HepG2 (cell line): ENCODE measurements at regions not wholly inside any gene's neighbourhood (a gene's known extent, or its start where the extent isn't known, plus 50 kb on each side); places are given as distances from the start of the nearest gene placed in this dataset.

Source experiments
- CTCF ChIP-seq: sonication (generic); formaldehyde crosslinking; IDR thresholded peaks from 2 replicates; pipeline ENCODE4 v1.5.0; 2020; ENCODE audit warnings: mild to moderate bottlenecking, missing genetic modification reagents, moderate library complexity
- JUN ChIP-seq: sonication (generic); formaldehyde crosslinking; IDR thresholded peaks from 2 replicates; pipeline ENCODE4 v1.4.0; 2020; ENCODE audit warnings: mild to moderate bottlenecking, missing genetic modification reagents
- MED1 ChIP-seq: sonication (generic); formaldehyde crosslinking; IDR thresholded peaks from 2 replicates; pipeline ENCODE4 v1.4.0; 2020; ENCODE audit warnings: missing genetic modification reagents
- NFYB ChIP-seq: sonication (generic); formaldehyde crosslinking; IDR thresholded peaks from 2 replicates; pipeline ENCODE4 v1.4.0; 2020; ENCODE audit warnings: missing genetic modification reagents
- POLR2AphosphoS5 ChIP-seq: IDR thresholded peaks from 2 replicates; pipeline ENCODE4 v1.6.1; 2012; ENCODE audit warnings: low read depth, low read length
- PRPF4 ChIP-seq: fragments of 200-400 bp; formaldehyde crosslinking; IDR thresholded peaks from 2 replicates; pipeline ENCODE4 v1.6.1; 2016; ENCODE audit warnings: low read length, low read depth; ENCODE audit not compliant: poor library complexity, severe bottlenecking
- REL ChIP-seq: sonication (generic); formaldehyde crosslinking; conservative IDR thresholded peaks from 2 replicates; pipeline ENCODE4 v1.8.0; 2022; ENCODE audit warnings: mild to moderate bottlenecking, missing genetic modification reagents, moderate library complexity
- SP140L ChIP-seq: sonication (generic); formaldehyde crosslinking; IDR thresholded peaks from 2 replicates; pipeline ENCODE4 v1.4.0; 2020; ENCODE audit warnings: missing genetic modification reagents, borderline replicate concordance
- TEAD2 ChIP-seq: sonication (generic); formaldehyde crosslinking; IDR thresholded peaks from 2 replicates; pipeline ENCODE4 v1.9.0; 2021; ENCODE audit warnings: missing genetic modification reagents
- TFDP2 ChIP-seq: sonication (generic); formaldehyde crosslinking; IDR thresholded peaks from 2 replicates; pipeline ENCODE4 v1.4.0; 2020; ENCODE audit warnings: missing genetic modification reagents
- ZNF431 ChIP-seq: sonication (generic); formaldehyde crosslinking; IDR thresholded peaks from 2 replicates; pipeline ENCODE4 v1.9.0; 2022; ENCODE audit warnings: missing genetic modification reagents, low read depth, mild to moderate bottlenecking, borderline replicate concordance
- TF ChIP-seq, protein P1 (sequence below): sonication (generic); formaldehyde crosslinking; IDR thresholded peaks from 2 replicates; pipeline ENCODE4 v1.4.0; 2020; ENCODE audit warnings: missing genetic modification reagents
- TF ChIP-seq, protein P2 (sequence below): sonication (generic); formaldehyde crosslinking; IDR thresholded peaks from 2 replicates; pipeline ENCODE4 v1.4.0; 2020; ENCODE audit warnings: mild to moderate bottlenecking, missing genetic modification reagents

DNA sequence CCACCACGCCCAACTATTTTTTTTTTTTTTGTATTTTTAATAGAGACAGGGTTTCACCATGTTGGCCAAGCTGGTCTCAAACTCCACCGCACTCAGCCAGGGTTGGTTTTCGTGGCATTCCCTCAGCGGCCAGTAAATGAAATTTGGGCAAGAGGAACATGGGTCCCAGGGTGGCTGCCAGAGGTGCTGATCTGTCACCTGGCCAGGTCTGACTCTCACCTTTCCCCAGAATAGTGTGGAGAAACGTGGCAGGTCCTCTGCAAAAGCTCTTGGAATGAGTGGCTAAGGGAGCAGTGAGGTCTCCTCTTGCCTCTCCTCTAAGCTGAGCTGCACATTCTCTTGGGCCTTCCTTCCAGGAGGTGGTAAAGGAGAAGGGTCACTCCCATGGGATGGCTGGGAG lies 170.1 kb downstream of the IRX2 start:
- TF ChIP-seq JUN (no peak), REL (no peak), SP140L (CRISPR knock-in tag) (no peak), TEAD2 (no peak), MED1 (CRISPR knock-in tag) (no peak), CTCF (no peak), TFDP2 (no peak), POLR2AphosphoS5 (no peak), PRPF4 (no peak), ZNF431 (CRISPR knock-in tag) (no peak), NFYB (CRISPR knock-in tag) (no peak)
- TF ChIP-seq, protein P1, sequence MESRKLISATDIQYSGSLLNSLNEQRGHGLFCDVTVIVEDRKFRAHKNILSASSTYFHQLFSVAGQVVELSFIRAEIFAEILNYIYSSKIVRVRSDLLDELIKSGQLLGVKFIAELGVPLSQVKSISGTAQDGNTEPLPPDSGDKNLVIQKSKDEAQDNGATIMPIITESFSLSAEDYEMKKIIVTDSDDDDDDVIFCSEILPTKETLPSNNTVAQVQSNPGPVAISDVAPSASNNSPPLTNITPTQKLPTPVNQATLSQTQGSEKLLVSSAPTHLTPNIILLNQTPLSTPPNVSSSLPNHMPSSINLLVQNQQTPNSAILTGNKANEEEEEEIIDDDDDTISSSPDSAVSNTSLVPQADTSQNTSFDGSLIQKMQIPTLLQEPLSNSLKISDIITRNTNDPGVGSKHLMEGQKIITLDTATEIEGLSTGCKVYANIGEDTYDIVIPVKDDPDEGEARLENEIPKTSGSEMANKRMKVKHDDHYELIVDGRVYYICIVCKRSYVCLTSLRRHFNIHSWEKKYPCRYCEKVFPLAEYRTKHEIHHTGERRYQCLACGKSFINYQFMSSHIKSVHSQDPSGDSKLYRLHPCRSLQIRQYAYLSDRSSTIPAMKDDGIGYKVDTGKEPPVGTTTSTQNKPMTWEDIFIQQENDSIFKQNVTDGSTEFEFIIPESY (CRISPR knock-in tag): no peak
- TF ChIP-seq, protein P2, sequence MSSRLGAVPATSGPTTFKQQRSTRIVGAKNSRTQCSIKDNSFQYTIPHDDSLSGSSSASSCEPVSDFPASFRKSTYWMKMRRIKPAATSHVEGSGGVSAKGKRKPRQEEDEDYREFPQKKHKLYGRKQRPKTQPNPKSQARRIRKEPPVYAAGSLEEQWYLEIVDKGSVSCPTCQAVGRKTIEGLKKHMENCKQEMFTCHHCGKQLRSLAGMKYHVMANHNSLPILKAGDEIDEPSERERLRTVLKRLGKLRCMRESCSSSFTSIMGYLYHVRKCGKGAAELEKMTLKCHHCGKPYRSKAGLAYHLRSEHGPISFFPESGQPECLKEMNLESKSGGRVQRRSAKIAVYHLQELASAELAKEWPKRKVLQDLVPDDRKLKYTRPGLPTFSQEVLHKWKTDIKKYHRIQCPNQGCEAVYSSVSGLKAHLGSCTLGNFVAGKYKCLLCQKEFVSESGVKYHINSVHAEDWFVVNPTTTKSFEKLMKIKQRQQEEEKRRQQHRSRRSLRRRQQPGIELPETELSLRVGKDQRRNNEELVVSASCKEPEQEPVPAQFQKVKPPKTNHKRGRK: no peak
